NB4 (cell line): ENCODE measurements at regions not wholly inside any gene's neighbourhood (a gene's known extent, or its start where the extent isn't known, plus 50 kb on each side); places are given as distances from the start of the nearest gene placed in this dataset.
"Not testable (repeated sequence)": the region's sequence is repeated elsewhere in the genome, so short reads cannot be mapped to it uniquely, and the experiment has no call there.

Source experiments
- DNase-seq: peaks from one replicate; pipeline ENCODE4 v3.0.0; 2010; ENCODE audit warnings: low read depth
- H3K4me3 ChIP-seq: one replicate; pipeline ENCODE4 v1.5.1; 2011; ENCODE audit warnings: mild to moderate bottlenecking, low read depth, low read length, moderate library complexity
- CTCF ChIP-seq: IDR thresholded peaks from one replicate; pipeline ENCODE4 v1.5.1; 2012; ENCODE audit warnings: low read depth, low read length
- MAX ChIP-seq: IDR thresholded peaks from 2 replicates; pipeline ENCODE4 v1.6.1; 2011; ENCODE audit warnings: low read depth, low read length
- MYC ChIP-seq: IDR thresholded peaks from 2 replicates; pipeline ENCODE4 v1.6.1; 2011; ENCODE audit warnings: low read depth, low read length
- POLR2A ChIP-seq: IDR thresholded peaks from 2 replicates; pipeline ENCODE4 v1.6.1; 2011; ENCODE audit warnings: mild to moderate bottlenecking; ENCODE audit not compliant: insufficient read length; ENCODE audit errors: extremely low read depth

GRCh38 chr12:111248236-111249017 lies 120.5 kb downstream of the PHETA1 start:
- DNase-seq, result peak; percentile 84
- no peak overlapping the region for H3K4me3 ChIP-seq
- TF ChIP-seq MAX, result peak; percentile 49
- peak; percentile 39; the same call in 1 of the 2 replicates for TF ChIP-seq MYC
- TF ChIP-seq POLR2A, result no peak

GRCh38 chr12:111247083-111247783 lies 121.7 kb downstream of the PHETA1 start:
- H3K4me3 ChIP-seq, result no peak overlapping the region
- DNase-seq, result no peak
- no peak for TF ChIP-seq MYC
- no peak for TF ChIP-seq MAX
- TF ChIP-seq POLR2A, result no peak
- TF ChIP-seq CTCF, result no peak

GRCh38 chr12:111246477-111247011 lies 122.4 kb downstream of the PHETA1 start:
- DNase-seq, result no peak
- no peak overlapping the region for H3K4me3 ChIP-seq
- no peak for TF ChIP-seq POLR2A

GRCh38 chr12:111245701-111246476 lies 123.0 kb downstream of the PHETA1 start:
- TF ChIP-seq MAX, result no peak
- TF ChIP-seq MYC, result no peak
- TF ChIP-seq POLR2A, result no peak
- no peak for TF ChIP-seq CTCF
- no peak for DNase-seq
- no peak overlapping the region for H3K4me3 ChIP-seq

- no peak overlapping the region for H3K4me3 ChIP-seq
- no peak for DNase-seq
- TF ChIP-seq CTCF, result no peak
- TF ChIP-seq MYC, result no peak
- no peak for TF ChIP-seq MAX
- TF ChIP-seq POLR2A, result no peak
Measured at GRCh38 chr12:111244673-111245072, 124.2 kb downstream of the PHETA1 start.

GRCh38 chr12:111242817-111243216 lies 126.1 kb downstream of the PHETA1 start:
- not testable (repeated sequence) for H3K4me3 ChIP-seq, DNase-seq

- TF ChIP-seq POLR2A (no peak), CTCF (no peak), MAX (no peak), MYC (no peak)
- H3K4me3 ChIP-seq, result no peak overlapping the region
- peak; percentile 47 for DNase-seq
Measured at GRCh38 chr12:111242184-111242583, 126.7 kb downstream of the PHETA1 start.
